HepG2 (cell line): ENCODE measurements at regions not wholly inside any gene's neighbourhood (a gene's known extent, or its start where the extent isn't known, plus 50 kb on each side); places are given as distances from the start of the nearest gene placed in this dataset.

Source experiments
- ATAC-seq: fragments of 200-7000 bp; cut with Tn5 transposase; 3 replicates; pipeline ENCODE4 v1.9.1; 2020; ENCODE audit warnings: mild to moderate bottlenecking, moderate library complexity
- BruUV-seq: library from RNA; stranded (reverse); fragments of 400-500 nt; replicated peaks from 2 replicates; lab custom pipeline; 2021; lab: Mats Ljungman, UMichigan
- CTCF ChIA-PET: fragments of 300-600 bp; formaldehyde crosslinking; extraction: SDS; loops from one replicate; lab custom pipeline; 2021; ENCODE audit warnings: low total read pairs, inconsistent platforms, low intra/inter-chr PET ratio; lab: Yijun Ruan, JAX
- POLR2A ChIA-PET: fragments of 350-600 bp; sonication (Branson Sonifier 250); formaldehyde crosslinking; loops from one replicate; lab custom pipeline; 2020; ENCODE audit warnings: antibody characterized with exemption, inconsistent platforms; lab: Yijun Ruan, JAX
- DNase-seq: peaks from one replicate; pipeline ENCODE4 v3.0.0-alpha.2; 2015; ENCODE audit warnings: low spot score
- FAIRE-seq: peaks from 3 replicates; lab custom pipeline; 2011; peaks lifted over from hg19 to GRCh38; lab: Jason Lieb, UNC
- H2AFZ ChIP-seq: one replicate; pipeline ENCODE4 v1.6.1; 2011; ENCODE audit warnings: low read length, inconsistent platforms
- H3K27ac ChIP-seq: fragments of 300-600 bp; 3 replicates; pipeline ENCODE4 v1.8.0; 2011; ENCODE audit warnings: mixed run types, mild to moderate bottlenecking, mixed read lengths, low read length, inconsistent platforms; ENCODE audit not compliant: insufficient read depth; ENCODE audit errors: extremely low read length
- H3K27me3 ChIP-seq, 2 experiments: fragments of 200-600 bp in 1 of 2; 2 replicates in 1 of 2; 3 replicates in 1 of 2; pipeline versions ENCODE4 v1.6.0 to v1.8.0; 2011; ENCODE audit warnings: low read length in 2 of 2, mild to moderate bottlenecking in 2 of 2, moderate library complexity in 2 of 2, inconsistent platforms in 1 of 2; ENCODE audit not compliant: insufficient read depth in 2 of 2, control insufficient read depth in 1 of 2
- H3K36me3 ChIP-seq, 2 experiments: fragments of 200-600 bp in 1 of 2; replicated peaks in 1 of 2; 2 replicates in 1 of 2; 3 replicates in 1 of 2; pipeline versions ENCODE4 v1.5.1 to v1.8.0; 2011; ENCODE audit warnings: low read length in 2 of 2, inconsistent platforms in 1 of 2; ENCODE audit not compliant: insufficient read depth in 2 of 2, control insufficient read depth in 1 of 2
- H3K4me1 ChIP-seq: 2 replicates; pipeline ENCODE4 v1.5.1; 2012; ENCODE audit warnings: low read length, inconsistent platforms; ENCODE audit not compliant: insufficient read depth
- H3K4me2 ChIP-seq: 2 replicates; pipeline ENCODE4 v1.6.0; 2011; ENCODE audit warnings: low read depth, low read length, inconsistent platforms
- H3K4me3 ChIP-seq, 3 experiments: fragments of 200-600 bp in 1 of 3; sonication (generic), shearing (Covaris generic) in 1 of 3; replicated peaks in 1 of 3; 2 replicates each; pipeline ENCODE4 v1.5.1; 2011 to 2016; ENCODE audit warnings: low read length in 3 of 3, inconsistent platforms in 2 of 3, low read depth in 2 of 3, mild to moderate bottlenecking in 2 of 3, control low read depth in 1 of 3, mixed read lengths in 1 of 3; ENCODE audit not compliant: insufficient read depth in 1 of 3
- H3K79me2 ChIP-seq: one replicate; pipeline ENCODE4 v1.6.1; 2011; ENCODE audit warnings: low read length, inconsistent platforms; ENCODE audit not compliant: insufficient read depth
- H3K9ac ChIP-seq: 2 replicates; pipeline ENCODE4 v1.6.0; 2011; ENCODE audit warnings: mild to moderate bottlenecking, low read depth, low read length, inconsistent platforms; ENCODE audit not compliant: insufficient read depth
- H3K9me3 ChIP-seq: 2 replicates; pipeline ENCODE4 v1.5.1; 2012; ENCODE audit warnings: mild to moderate bottlenecking, low read length
- H4K20me1 ChIP-seq: 2 replicates; pipeline ENCODE4 v1.6.0; 2011; ENCODE audit warnings: inconsistent platforms, mild to moderate bottlenecking, low read length, moderate library complexity; ENCODE audit not compliant: insufficient read depth
- CTCF ChIP-seq: sonication (generic); formaldehyde crosslinking; IDR thresholded peaks from 2 replicates; pipeline ENCODE4 v1.5.0; 2020; ENCODE audit warnings: mild to moderate bottlenecking, missing genetic modification reagents, moderate library complexity
- JDP2 ChIP-seq: sonication (generic); formaldehyde crosslinking; IDR thresholded peaks from 2 replicates; pipeline ENCODE4 v1.8.1; 2022; ENCODE audit warnings: missing genetic modification reagents, borderline replicate concordance
- RAD21 ChIP-seq: fragments of 450-650 bp; formaldehyde crosslinking; IDR thresholded peaks from 2 replicates; pipeline ENCODE4 v1.5.0; 2020; ENCODE audit warnings: mild to moderate bottlenecking
- SMC3 ChIP-seq: IDR thresholded peaks from 2 replicates; pipeline ENCODE4 v1.6.1; 2011; ENCODE audit warnings: low read length, improper control_type of control experiment
- STAG1 ChIP-seq: sonication (generic); formaldehyde crosslinking; IDR thresholded peaks from 2 replicates; pipeline ENCODE4 v1.4.0; 2020; ENCODE audit warnings: missing genetic modification reagents
- WGBS: methylation state at CpG from one replicate; pipeline ENCODE4 v1.1.6; 2017; ENCODE audit warnings: low lambda C conversion rate; 5-methylcytosine and 5-hydroxymethylcytosine counted together
- in situ Hi-C: cut with HindIII; loops from 2 replicates; pipeline ENCODE4 v1.10.0; 2017; ENCODE audit warnings: low pct_unique_long_range_greater_than_20kb; ENCODE audit not compliant: extremely low pct_ligation_motif_present
- intact Hi-C: fragments of 100-400 bp; cut with micrococcal nuclease; formaldehyde crosslinking; loops from one replicate; pipeline ENCODE4 v1.10.0; 2022; ENCODE audit not compliant: unreplicated experiment

GRCh38 chr18:27599202-27599829 lies 414.2 kb upstream of the CHST9 start:
- 0% methylated on average over 1 of the region's 1 CpG for WGBS
- H3K4me2 ChIP-seq = no peak overlapping the region
- H2AFZ ChIP-seq = no peak overlapping the region
- no peaks in the 10 kb centered on the region for H4K20me1 ChIP-seq
- no peak overlapping the region for H3K9ac ChIP-seq
- intact Hi-C loops = loop anchor here (1.0 kb wide), 2 partner anchors 235 to 581 kb away; no protein-coding TSS in a partner anchor
- H3K4me1 ChIP-seq = no peaks in the 10 kb centered on the region
- in situ Hi-C loops = loop anchor here (5.0 kb wide), 1 partner anchor 242 kb away; no protein-coding TSS in a partner anchor
- POLR2A ChIA-PET = no interaction called here
- FAIRE-seq (peak; percentile 79), DNase-seq (peak; percentile 40), ATAC-seq (peak; percentile 75)
- no peaks in the 10 kb centered on the region for H3K79me2 ChIP-seq
- no peak overlapping the region for H3K4me3 ChIP-seq
- H3K36me3 ChIP-seq = no peaks in the 10 kb centered on the region
- no peaks in the 10 kb centered on the region for H3K9me3 ChIP-seq
- TF ChIP-seq JDP2 (CRISPR knock-in tag) (no peak), STAG1 (CRISPR knock-in tag) (peak; percentile 84), RAD21 (CRISPR knock-in tag) (peak; percentile 47; the same call in 1 of the 2 replicates), CTCF (CRISPR knock-in tag) (peak; percentile 84), SMC3 (peak; percentile 82)
- H3K27me3 ChIP-seq = no peaks in the 10 kb centered on the region
- H3K27ac ChIP-seq = no peak overlapping the region
- BruUV-seq = no TSS peak
- CTCF ChIA-PET = interaction anchor here (1.1 to 1.7 kb wide), 5 partner anchors 235 to 977 kb away, joined by 3 to 10 read pairs (median 5); no protein-coding TSS in a partner anchor
